Prostate gland (tissue), 2 donors: ENCODE measurements at regions not wholly inside any gene's neighbourhood (a gene's known extent, or its start where the extent isn't known, plus 50 kb on each side); places are given as distances from the start of the nearest gene placed in this dataset.

Source experiments
- CTCF ChIP-seq, 4 experiments: fragments of 200-600 bp in 2 of 4; fragments of 450-650 bp in 2 of 4; sonication (generic) in 2 of 4; IDR thresholded peaks; 1 replicate in 3 of 4; 2 replicates in 1 of 4; pipeline ENCODE4 v1.5.1; 2016 to 2019; ENCODE audit warnings: antibody characterized with exemption in 4 of 4, mild to moderate bottlenecking in 2 of 4, moderate library complexity in 2 of 4
- POLR2A ChIP-seq: fragments of 450-650 bp; IDR thresholded peaks from one replicate; pipeline ENCODE4 v1.6.1; 2016; ENCODE audit warnings: antibody characterized with exemption, mild to moderate bottlenecking

- no peak for TF ChIP-seq POLR2A
- TF ChIP-seq CTCF (IDR thresholded peaks at IDR 0.05), result no peak
Measured at GRCh38 chr1:235009561-235010306, 118.9 kb downstream of the TOMM20 start.
